Activated CD4-positive, alpha-beta T cell treated with anti-CD3 and anti-CD28 coated beads for 1 hour (primary cell): ENCODE measurements at regions not wholly inside any gene's neighbourhood (a gene's known extent, or its start where the extent isn't known, plus 50 kb on each side); places are given as distances from the start of the nearest gene placed in this dataset.

ENCODE experiments used
- DNase-seq: peaks from one replicate; pipeline ENCODE4 v3.0.0-alpha.2; 2020

GRCh38 chr10:118173296-118173695 lies 126.6 kb upstream of the RAB11FIP2 start:
- no peak for DNase-seq

- no peak for DNase-seq
Observed at GRCh38 chr10:118171861-118172260, 125.1 kb upstream of the RAB11FIP2 start.

DNA sequence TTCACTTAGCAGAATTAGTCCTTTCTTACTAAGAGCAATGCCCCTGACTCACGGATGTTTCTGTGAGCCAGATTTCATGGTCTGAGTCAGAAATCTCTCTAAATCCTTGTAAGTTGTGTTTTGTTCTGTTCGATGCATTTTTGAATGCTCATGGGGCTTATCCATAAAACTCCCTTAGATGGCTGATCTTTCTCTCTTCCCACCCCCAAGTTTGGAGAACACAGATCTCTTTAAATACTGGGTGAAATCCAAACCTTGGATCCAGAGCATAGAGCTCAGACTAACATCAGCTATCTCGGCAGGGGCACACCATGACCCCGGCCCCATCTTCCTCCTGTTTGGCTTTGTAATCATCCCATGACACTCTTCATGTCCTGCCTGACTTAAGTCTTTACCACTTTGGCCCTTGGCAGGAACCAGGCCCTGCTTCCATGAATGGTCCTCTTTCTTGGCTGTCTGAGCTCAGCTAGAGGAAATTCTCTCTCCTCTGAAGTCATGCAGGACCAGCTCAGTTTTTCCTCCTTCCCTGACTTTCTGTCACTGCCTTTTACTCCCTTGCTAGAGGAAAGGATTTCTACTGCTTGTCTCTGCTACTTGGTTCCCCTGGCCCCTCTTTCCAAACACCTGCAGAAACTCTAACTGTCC lies 120.4 kb upstream of the RAB11FIP2 start:
- no peak for DNase-seq

GRCh38 chr10:118163217-118163616 lies 116.5 kb upstream of the RAB11FIP2 start:
- DNase-seq = no peak

DNA sequence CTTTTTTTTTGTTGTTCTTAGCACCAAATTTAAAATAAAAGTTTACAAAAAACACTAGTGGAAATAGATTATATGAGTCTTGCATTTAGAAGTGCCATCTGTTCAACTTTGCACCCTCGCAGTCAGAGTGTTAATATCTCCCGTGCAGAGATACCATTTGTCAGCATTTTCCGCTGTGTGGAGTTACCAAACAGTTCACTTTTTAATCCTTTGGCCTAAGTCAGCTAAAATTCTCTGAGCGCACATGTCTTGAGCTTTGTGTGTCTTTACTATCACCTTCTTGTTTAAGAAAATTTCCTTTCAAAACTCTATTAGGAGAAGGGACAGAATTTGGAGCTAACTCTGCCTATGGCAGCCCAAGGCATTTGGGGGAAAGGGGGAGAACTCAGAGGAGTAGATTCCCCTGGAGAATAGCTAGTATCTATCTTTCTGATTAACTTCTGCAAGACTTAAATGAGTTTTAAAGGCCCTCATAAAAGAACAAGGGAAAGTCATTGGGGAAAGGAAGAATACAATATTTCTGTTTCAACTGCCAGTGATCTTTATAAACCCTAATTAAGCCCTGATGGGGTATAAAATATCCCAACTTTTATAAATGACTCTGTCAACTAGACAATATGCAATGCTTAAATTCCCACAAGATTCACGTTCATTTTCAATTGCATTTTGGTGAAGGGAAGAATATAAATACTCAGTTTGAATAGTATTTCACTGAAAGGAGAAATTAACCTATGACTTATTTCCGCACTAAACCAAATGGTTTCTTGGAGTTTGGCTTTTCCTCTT lies 114.9 kb upstream of the RAB11FIP2 start:
- no peak for DNase-seq

DNA sequence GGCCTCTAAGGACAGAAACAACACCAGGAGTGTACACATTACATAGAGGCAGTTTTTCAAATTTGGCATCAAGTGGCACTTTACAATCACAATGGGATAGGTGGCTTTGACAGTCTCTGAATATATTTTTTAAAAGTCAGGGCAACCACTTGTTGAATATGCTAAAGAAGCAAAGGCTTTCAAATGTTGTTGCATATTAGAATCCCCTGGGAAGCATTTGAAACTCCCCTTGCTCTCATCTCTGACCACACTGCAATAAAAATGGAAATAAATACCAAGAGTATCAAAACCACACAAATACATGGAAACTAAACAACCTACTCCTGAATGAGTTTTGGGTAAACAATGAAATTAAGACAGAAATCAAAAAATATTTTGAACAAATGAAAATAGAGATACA lies 106.5 kb upstream of the RAB11FIP2 start:
- no peak for DNase-seq

GRCh38 chr10:118151461-118151860 lies 104.7 kb upstream of the RAB11FIP2 start:
- no peak for DNase-seq

DNA sequence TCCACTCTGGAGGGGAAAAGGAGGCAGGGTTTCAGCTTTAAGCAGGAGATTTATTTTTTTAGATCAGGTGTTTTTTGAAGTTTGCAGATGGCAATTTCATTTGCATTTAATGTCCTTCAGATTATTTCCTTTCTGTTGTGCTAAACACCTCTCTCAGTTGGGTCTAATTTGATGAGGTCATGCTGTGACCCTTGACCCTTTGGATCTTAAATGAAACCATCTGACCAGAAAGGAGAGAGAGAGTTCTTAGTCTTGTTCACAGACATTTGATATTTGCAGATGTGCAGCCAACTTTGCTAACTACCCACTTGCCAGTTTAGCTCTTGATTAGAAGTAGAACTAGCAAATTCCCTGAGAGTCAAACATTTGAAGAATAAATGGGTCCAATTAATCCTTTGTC lies 101.5 kb upstream of the RAB11FIP2 start:
- no peak for DNase-seq

- no peak for DNase-seq
Observed at GRCh38 chr10:118145256-118145655, 98.5 kb upstream of the RAB11FIP2 start.

DNA sequence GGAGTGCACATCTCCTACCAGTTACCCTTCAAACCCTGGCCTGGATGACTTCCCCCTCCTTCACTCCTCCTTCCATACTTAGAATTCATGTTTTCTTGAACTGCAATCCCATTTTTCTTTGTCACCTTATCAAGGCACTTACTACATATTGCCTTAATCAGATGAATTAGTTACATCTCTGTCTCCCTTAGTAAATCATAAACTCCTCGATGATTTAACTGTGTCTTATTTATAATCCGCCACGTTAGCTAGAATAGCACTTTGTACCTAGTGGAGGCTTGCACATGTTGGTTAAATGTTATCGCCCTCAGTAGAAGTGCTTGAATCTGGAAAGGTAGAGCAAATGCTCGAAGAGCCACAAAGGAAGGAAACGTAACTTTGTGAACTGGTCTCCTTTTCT lies 94.7 kb upstream of the RAB11FIP2 start:
- no peak for DNase-seq

GRCh38 chr10:118139321-118139720 lies 92.6 kb upstream of the RAB11FIP2 start:
- no peak for DNase-seq

DNA sequence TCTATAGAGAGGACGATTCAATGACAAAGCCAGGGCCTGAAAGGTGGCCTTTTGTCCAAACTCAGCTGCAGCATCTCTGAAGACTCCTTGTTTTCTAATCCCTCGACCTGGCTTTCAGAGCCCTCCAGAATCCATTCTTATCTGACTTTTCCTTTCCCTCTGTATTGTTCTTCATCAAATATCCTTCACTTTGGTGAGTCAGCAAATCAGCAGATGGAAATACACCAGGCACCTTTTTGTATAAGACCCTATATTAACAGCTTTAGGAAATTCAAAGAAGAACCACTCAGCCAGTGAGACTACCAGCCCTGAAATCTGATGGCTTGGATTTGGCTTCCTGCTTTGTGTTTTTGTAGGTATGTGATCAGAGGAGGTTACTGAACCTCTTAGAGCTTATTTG lies 81.9 kb upstream of the RAB11FIP2 start:
- DNase-seq = no peak

DNA sequence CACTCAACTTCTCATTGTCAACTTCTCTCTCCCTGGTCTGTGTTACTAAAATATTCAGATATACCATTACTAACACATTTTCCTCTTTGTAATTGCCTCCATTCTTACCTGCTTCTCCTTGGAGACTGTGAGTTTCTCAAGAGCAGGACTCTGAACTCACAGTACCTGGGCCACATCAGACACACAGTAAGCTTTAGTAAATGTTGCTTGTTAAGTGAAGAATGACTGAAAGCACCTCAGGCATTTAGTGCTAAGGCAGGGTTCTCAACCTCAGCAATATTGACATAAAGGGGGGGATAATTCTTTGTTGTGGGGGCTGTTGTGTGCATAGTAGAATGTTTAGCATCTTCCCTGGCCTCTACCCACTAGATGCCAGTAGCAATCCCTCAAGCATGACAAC lies 72.0 kb upstream of the RAB11FIP2 start:
- no peak for DNase-seq

- DNase-seq = no peak
Observed at GRCh38 chr10:118116715-118117449, 70.1 kb upstream of the RAB11FIP2 start.

DNA sequence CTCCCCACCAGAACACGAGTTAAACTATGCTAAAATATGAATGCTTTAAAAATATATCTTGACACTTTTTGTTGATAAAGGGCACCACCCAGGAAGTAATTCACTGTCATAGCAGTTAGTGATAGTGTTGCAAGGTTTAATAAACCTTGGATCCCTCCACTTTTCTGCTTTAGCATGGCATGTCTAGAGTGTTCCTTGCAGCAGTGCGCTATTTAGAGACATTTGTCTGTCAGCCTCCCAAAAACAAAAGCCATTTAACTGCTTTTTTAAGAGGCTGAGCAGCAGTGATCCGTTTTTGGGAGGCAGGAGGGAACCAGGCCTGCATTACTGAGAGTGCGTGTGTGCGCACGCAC lies 69.6 kb upstream of the RAB11FIP2 start:
- DNase-seq = no peak

DNA sequence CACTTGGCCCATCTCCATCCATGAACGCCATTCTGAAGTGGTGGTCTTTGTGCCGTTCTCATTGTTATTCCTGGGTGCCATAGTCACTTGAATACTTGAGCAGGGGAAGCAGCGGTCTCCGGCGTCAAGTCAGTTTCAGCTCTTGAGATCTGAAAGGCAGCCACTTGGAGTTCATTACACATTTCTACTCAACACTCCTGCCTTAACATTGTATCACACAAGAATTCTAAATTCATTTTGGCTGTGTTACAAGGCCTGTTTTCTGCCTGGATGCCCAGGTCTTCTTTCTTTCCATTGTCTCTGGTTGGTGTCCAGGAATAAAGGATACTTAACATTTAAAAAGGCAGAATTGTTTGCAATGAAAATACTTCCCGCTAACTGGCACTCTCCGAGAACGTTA lies 69.0 kb upstream of the RAB11FIP2 start:
- DNase-seq = no peak

DNA sequence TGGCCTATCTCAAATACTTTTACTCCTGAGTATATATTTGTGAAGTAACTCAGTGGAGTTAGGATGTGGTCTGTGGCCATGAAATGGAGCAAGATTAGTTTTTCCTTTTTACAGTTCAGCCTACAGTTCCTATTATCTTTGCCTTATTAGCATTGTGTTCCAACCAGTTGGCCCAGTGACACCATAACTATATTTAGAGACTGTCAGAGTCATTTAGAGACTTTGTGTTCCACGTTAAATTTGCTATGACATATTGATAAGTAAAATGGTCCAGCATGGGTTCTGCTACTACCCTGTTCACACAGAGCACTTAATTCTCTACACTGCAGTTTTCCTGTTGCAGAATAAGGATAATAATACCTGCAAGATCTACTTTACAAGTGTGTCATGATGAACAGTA lies 68.3 kb upstream of the RAB11FIP2 start:
- no peak for DNase-seq

DNA sequence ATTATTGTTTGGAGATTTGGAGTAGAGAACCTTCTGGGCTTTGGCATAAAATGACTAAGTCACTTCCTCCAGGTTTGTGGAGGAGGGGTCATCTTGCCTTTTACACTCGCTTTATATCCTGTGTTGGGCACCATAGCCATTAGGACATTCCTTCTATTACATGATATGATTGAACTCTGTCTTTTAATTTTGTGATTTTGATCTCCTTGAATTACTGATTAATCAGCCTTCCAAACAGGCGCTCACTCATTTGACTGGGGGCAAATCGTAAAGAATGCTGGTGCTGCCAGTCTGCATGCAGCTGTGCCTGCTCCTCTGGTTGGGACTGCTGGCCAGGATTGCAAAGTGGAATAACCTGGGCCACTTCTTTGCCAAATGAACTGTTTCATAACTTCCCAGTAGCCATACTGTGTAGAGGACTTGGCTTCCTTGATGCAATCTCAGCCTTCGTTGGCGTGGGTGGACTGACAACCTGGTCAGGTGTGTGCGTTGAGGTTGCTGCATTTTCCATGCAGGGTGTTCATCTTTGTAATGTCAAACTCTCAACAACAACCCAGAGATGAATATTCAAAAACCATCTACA lies 65.9 kb upstream of the RAB11FIP2 start:
- no peak for DNase-seq

DNA sequence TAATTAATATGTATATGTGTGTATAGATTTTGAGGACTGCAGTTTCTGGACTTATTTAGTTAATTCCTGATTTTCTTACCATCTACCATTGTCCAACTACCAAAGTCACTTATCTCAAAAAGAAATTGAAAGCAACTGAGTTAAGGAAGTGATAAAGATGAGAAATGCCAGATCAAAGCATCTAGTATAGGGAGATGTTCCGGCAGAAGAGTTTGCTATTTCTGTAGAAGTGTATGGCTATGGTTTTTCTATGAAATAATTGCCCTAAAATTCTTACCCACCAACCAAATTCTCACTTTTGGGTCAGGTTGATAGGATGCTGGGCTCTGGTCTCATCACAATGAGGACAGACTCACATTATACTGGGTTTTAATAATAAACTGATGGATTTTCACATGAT lies 64.0 kb upstream of the RAB11FIP2 start:
- DNase-seq = no peak

- DNase-seq = no peak
Observed at GRCh38 chr10:118108194-118109026, 61.7 kb upstream of the RAB11FIP2 start.

DNA sequence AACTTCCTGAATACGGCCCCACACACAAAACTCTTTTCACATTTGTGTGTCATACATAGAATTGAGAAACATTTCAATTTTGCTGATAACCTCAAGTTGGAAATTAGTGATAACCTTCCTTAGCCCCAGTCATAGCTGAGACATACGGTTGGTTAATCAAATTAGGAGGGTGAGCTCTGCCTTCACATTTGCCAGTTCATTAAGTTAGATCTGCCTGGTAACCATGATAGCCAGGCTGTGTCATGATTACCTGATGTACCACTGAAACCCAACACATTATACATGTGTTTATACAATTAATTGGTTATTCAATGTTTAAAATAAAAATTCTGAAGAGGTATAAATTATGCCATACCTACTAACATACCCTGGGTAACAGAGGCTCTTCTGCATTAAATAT lies 60.8 kb upstream of the RAB11FIP2 start:
- no peak for DNase-seq

- DNase-seq = no peak
Observed at GRCh38 chr10:118107040-118107439, 60.3 kb upstream of the RAB11FIP2 start.

DNA sequence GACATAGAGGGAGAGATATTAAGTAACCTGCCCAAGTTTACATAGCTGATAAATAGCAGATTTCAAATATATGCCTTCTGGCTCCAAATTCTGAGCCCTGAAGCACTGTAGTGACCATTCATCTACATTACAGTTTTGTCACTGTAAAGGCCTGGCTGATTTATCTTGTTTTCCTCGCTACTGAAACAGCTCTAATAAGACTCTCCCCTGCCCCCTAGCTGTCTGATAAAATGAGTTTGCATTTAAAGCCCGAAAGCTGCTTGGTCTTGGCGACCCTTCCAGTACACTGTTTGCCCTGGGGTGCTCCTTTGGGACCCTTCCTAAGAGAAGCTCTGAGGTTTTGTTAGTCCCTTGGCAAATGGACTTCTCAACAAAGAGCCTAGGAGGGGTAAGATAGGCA lies 59.7 kb upstream of the RAB11FIP2 start:
- DNase-seq = no peak
